ENCODE measurements at regions not wholly inside any gene's neighbourhood (a gene's known extent, or its start where the extent isn't known, plus 50 kb on each side); places are given as distances from the start of the nearest gene placed in this dataset.
A peak's percentile ranks its signal among the peaks of the same experiment; 100 is the strongest.

GRCh38 chr10:113341138-113341537, 211.7 kb upstream of the HABP2 start (continued):
- TF ChIP-seq ZNF777 (tag by site-specific recombination; IDR thresholded peaks at IDR 0.05; ENCODE audit: borderline replicate concordance): no peak
- no peak for TF ChIP-seq ZBTB21 (tag by site-specific recombination; IDR thresholded peaks at IDR 0.05)
- no peak for TF ChIP-seq ZNF664 (tag by site-specific recombination; IDR thresholded peaks at IDR 0.05)
- TF ChIP-seq ZNF155 (tag by site-specific recombination; IDR thresholded peaks at IDR 0.05): no peak
- no peak for TF ChIP-seq ZNF785 (tag by site-specific recombination; IDR thresholded peaks at IDR 0.05)

GRCh38 chr10:113345826-113346624, 206.8 kb upstream of the HABP2 start:
- H3K4me1 ChIP-seq (ENCODE audit: control insufficient read depth, insufficient read depth, low read length): no peaks in the 10 kb centered on the region
- POLR2A ChIA-PET: no interaction called here
- no peak overlapping the region for H3K27ac ChIP-seq (ENCODE audit: extremely low read depth, low read depth, low read length)
- H3K9me3 ChIP-seq (ENCODE audit: control insufficient read depth, insufficient read depth, low read depth, low read length): no peaks in the 10 kb centered on the region; the same call in 1 of the 2 replicates
- no peak for TF ChIP-seq PBX3 (CRISPR knock-in tag; IDR thresholded peaks at IDR 0.05)
- no peak for TF ChIP-seq ZNF501 (tag by site-specific recombination; IDR thresholded peaks at IDR 0.05)
- TF ChIP-seq SALL2 (tag by site-specific recombination; IDR thresholded peaks at IDR 0.05; ENCODE audit: borderline replicate concordance): no peak
- TF ChIP-seq PATZ1 (tag by site-specific recombination; IDR thresholded peaks at IDR 0.05): no peak
- TF ChIP-seq HOXC10 (CRISPR knock-in tag; IDR thresholded peaks at IDR 0.05): no peak
- TF ChIP-seq ZNF335 (tag by site-specific recombination; conservative IDR thresholded peaks at IDR 0.05): no peak
- no peak for TF ChIP-seq ZNF174 (tag by site-specific recombination; IDR thresholded peaks at IDR 0.05)
- TF ChIP-seq ZNF843 (tag by site-specific recombination; IDR thresholded peaks at IDR 0.05): no peak
- TF ChIP-seq ZNF596 (tag by site-specific recombination; IDR thresholded peaks at IDR 0.05): peak; percentile 86
- no peaks in the 10 kb centered on the region for H3K36me3 ChIP-seq (ENCODE audit: control insufficient read depth in 2 of 2, insufficient read depth in 1 of 2, low read length in 2 of 2)
- H3K4me3 ChIP-seq (ENCODE audit: low read depth, low read length): no peak overlapping the region
- CTCF ChIA-PET: no interaction called here

- Histone ChIP-seq H3K27ac (ENCODE audit: extremely low read depth, low read depth, low read length) (no peak overlapping the region), H3K4me1 (ENCODE audit: control insufficient read depth, insufficient read depth, low read length) (no peaks in the 10 kb centered on the region), H3K36me3 (ENCODE audit: control insufficient read depth in 2 of 2, insufficient read depth in 1 of 2, low read length in 2 of 2) (no peaks in the 10 kb centered on the region), H3K4me3 (ENCODE audit: low read depth, low read length) (no peak overlapping the region), H3K9me3 (ENCODE audit: control insufficient read depth, insufficient read depth, low read depth, low read length) (no peaks in the 10 kb centered on the region; the same call in 1 of the 2 replicates)
- POLR2A ChIA-PET: no interaction called here
- CTCF ChIA-PET: interaction anchor here (0.6 to 1.0 kb wide), 2 partner anchors 24 to 1219 kb away, joined by 3 to 5 read pairs; no protein-coding TSS in a partner anchor
- TF ChIP-seq PRDM10 (tag by site-specific recombination; IDR thresholded peaks at IDR 0.05) (peak; percentile 95), ZNF146 (tag by site-specific recombination; IDR thresholded peaks at IDR 0.05) (no peak)
These were observed 205.3 kb upstream of the HABP2 start for GRCh38 chr10:113347508-113347907.

Data from HEK293 (cell line).